HG02852 (cell line): ENCODE measurements at regions not wholly inside any gene's neighbourhood (a gene's known extent, or its start where the extent isn't known, plus 50 kb on each side); places are given as distances from the start of the nearest gene placed in this dataset.

ENCODE experiments used
- ATAC-seq: cut with Tn5 transposase; IDR thresholded peaks from one replicate; pipeline ENCODE4 v1.9.1; 2021; ENCODE audit warnings: mild to moderate bottlenecking, moderate library complexity; ENCODE audit not compliant: unreplicated experiment

GRCh38 chr5:173780235-173781234 lies 107.6 kb upstream of the CPEB4 start:
- no peak for ATAC-seq

DNA sequence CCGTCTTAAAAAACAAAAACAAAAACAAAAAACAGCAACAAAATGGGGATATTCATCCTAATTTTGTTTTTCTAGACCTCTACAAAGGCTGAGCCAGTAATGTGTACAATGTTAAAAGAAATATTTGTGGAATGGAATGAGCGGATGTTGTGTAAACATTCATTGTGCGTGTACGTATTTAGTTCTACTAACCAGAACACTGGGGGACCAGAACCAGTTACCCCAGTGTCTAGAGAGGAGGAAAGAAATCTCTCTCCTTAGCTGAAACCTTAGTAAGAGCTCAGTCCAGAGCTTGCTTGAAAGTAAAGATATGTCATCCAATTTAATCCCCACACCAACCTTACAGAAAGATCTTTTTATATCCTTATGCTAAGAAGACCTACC lies 106.7 kb upstream of the CPEB4 start:
- ATAC-seq, result no peak

- ATAC-seq, result no peak
Observed at GRCh38 chr5:173781816-173782670, 106.1 kb upstream of the CPEB4 start.

GRCh38 chr5:173782671-173783101 lies 105.5 kb upstream of the CPEB4 start:
- no peak for ATAC-seq

GRCh38 chr5:173783371-173783770 lies 104.8 kb upstream of the CPEB4 start:
- no peak for ATAC-seq

GRCh38 chr5:173785400-173785799 lies 102.7 kb upstream of the CPEB4 start:
- peak; percentile 45 for ATAC-seq

DNA sequence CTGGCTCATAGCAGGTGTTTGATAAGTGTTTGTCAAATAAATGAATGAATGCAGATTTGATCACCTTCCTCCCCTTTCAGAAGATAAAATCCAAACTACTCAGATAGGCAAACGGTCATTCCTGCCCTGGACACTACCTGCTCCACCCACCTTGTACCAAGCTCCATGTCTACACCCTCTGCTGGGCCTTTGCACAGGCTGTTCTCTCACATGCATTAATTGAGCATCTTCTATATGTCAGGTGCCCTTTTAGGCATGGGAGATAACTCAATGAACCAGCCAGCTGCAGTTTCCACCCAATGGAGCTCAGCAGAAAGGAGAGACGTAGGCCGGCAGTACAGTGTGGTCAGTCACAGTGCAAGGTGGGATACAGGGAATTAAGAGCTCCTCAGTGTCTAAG lies 102.3 kb upstream of the CPEB4 start:
- ATAC-seq, result no peak

DNA sequence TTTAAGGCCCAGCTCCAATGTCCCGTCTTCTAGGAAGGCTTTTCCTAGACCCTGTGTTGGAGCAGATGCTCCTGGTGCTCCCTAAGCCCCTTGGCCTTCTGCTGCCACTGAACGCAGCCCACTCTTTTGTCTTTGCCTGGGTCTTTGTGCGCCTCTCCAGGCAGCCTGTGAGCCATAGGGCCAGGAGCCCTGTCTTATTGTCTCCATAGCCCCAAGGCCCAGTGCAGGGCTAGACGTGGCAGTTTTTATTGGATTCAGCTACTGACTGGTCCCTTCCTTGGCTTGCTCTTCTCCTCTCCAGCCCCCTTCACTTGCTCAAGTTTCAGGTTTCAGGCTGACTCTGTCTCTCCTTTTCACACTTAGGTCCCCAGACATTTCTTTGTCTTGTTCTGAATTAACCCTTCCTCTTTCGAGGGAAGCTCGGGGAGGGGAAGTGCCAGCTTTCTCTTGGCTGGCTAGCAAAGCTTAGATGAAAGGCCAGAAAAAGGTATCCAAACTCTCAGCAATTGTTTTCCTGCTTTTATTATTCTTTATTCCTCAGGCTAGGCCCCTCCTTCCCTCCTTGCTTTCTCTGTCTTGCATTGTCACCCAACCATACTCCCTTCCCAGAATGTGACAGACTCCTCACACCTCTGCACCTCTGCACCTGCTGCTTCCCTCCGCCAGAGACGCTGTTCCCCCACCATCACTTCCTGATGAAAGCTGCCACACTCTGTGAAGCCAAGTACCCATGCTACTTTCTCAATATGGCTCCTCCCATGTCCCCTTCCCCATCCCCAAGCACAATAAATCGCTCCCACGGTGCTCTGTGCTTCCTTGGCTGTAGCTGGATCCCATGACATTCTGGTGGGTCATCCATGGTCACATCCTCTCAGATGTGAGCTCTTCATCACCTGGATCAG lies 101.6 kb upstream of the CPEB4 start:
- ATAC-seq, result peak; percentile 45

DNA sequence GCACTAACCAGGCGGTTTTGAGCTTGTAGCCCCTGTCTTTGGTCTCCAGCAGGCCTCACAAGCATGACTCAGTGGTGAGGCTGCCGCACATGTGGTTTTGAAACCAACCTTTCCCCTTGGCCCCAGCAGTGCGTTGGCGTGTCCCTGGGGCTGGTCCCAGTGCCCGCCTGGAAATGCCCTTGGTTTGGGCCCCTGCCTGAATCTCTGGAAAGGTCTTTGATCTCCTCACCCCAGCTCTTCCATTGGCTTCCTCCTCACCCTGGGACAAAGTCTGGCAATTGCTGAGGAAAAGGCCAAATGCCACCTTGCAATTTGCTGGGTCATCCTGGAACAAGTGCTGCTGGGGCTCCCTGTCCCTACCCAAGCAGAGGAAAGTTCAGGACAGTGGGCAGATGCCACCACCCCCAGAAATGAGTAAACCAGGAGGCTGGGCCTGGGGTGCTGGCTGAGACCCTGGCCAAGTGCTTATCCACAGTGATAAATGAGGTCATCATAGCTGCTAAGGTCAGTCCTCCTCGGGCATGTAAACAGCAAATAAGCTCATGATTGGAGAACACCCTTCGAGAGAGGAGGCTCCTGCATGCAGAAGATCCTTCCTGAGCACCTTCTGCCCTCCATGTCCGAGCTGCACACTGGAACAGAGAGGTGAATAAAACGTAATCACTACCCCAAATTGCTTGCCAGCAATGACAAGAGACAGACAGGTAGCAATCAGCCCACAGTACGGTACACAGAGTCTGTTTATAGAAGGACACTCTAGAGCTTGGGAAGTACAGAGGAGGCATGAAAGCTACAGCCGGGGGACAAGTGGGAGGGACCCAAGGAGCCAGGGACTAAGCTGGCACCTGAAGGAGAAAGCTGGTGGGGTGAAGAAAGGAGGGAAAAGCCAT lies 98.9 kb upstream of the CPEB4 start:
- ATAC-seq, result no peak

DNA sequence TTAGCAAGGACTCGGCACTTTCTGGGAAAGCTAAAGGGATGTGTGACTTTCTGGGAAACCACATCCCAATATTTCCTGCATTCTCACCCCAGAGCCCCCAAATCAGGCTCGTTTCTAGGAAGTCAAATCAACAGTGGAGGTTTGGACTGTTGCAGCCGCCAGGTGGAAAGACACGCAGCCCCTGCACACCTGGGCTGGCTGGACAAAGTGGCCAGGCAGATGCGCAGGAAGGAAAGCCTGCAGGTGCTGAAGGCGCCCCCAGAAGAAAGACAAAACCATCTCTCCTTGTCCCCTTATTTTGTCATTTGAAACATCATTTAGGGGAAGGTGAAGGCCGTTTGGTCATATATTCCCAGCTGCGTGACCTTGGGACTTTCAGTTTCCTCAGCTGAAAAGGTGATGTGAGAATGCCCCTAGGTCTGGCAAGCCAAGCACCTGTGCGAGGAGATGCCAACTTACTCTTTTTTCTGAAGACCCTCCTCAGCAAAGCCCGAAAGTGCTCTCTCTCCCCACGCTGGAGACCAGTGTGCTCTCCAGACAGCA lies 97.9 kb upstream of the CPEB4 start:
- ATAC-seq, result no peak

GRCh38 chr5:173790836-173791546 lies 97.2 kb upstream of the CPEB4 start:
- no peak for ATAC-seq

GRCh38 chr5:173791878-173792277 lies 96.3 kb upstream of the CPEB4 start:
- no peak for ATAC-seq

DNA sequence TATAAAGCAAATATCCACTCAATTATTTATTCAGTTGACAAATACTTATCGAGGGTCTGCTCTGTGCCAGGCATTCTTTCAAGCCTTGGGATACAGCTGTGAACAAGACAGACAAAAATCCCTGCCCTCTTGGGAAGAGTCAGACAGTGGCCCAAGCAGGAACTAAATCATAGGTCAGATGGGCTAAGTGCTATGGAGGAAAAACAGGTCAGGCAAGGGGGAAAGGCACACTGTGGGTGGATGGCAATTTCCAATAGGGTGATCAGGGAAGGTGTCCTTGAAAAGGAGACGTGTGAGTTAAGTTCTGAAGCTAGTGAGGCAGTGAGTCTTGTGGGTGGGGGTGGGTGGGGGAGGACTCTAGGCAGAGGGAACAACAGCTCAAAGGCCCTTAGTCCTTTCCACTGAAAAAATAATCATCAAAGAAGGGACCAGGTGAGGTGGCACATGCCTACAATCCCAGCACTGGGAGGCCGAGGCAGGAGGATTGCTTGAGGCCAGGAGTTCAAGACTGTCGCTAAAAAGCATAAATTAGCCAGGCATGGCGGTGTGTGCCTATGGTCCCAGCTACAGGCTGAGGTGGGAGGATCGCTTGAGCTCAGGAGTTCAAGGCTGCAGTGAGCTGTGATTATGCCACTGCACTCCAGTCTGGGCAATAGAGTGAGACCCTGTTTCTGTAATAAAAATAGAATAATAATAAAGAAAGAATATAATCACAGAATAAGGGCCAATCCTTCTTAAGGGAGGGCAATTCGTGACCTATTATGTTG lies 95.2 kb upstream of the CPEB4 start:
- no peak for ATAC-seq

DNA sequence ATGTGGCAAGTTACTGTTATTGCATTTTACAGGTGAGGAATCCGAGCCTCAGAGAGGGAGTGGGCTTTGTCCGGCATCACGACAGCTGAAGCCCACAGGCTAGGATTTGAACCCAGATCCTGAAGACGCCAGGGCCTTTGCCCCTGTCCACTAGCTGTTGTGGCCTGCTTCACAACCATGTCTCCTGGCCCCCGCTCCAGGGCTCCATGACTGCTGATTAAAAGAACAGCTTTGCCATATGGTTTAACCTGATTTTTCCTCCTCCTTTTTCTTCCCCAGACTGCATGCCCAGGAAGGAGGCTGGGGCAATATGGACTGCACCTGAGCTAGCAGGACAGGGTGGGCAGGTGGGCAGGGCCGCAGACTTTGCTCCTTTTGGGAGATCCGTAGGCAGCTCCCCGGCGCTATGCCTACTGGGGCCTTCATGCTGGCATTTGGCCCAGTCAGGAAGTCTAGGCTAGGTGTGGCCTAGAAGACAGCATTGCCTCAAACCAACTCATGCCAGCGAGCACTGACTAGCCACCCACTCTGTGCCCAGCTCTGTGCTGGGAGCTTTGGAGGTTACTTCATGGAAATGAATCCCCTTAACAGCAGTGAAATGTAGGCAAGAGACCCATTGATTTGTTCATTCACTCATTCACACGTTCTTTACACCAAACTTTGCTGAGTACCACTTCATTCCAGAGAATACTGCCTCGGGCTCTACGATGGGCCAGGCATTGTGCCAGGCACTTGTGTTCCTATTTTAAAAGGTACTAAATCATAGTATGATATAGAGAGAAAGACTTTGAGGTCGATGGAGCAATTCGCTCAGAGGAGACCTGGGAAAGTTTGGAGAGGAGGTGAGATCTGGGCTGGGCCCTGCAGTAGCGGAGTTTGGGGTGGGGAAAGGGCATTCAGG lies 94.3 kb upstream of the CPEB4 start:
- no peak for ATAC-seq

DNA sequence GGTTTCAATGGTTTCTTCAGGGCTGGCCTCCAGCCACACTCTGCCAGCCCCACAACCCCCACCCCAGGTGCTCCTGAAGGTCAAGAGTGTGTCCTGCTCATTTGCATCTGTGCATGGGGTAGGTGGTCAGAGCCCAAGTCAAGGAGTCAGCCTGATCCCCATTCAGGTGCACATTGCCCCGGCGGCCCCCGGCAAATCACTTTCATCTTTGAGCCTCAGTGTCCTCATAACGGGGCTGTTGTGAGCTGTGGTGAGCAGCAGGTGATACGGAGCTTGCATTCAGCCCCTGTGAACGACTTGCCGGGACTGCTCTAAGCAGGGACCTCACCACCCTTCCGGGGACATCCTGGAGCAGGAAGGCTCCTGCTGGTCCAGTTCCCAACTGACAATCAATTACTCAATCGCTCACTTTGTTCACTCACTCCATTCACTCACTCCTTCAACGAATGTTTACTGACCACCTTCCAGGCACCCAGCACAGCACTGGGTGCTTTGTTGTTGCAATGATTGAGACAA lies 93.2 kb upstream of the CPEB4 start:
- ATAC-seq, result no peak

GRCh38 chr5:173795601-173796000 lies 92.5 kb upstream of the CPEB4 start:
- no peak for ATAC-seq
